GM19240 (cell line): ENCODE measurements at regions not wholly inside any gene's neighbourhood (a gene's known extent, or its start where the extent isn't known, plus 50 kb on each side); places are given as distances from the start of the nearest gene placed in this dataset.

ENCODE experiments used
- DNase-seq: peaks from one replicate; pipeline ENCODE4 v3.0.0; 2011; ENCODE audit warnings: low spot score; ENCODE audit not compliant: insufficient read length

GRCh38 chr5:92519811-92520632, 1061.0 kb downstream of the NR2F1-AS1 start:
- no peak for DNase-seq

GRCh38 chr5:92518318-92518904, 1062.6 kb downstream of the NR2F1-AS1 start:
- DNase-seq = peak; percentile 4

GRCh38 chr5:92514896-92515295, 1066.1 kb downstream of the NR2F1-AS1 start:
- DNase-seq = no peak

- DNase-seq = no peak
Measured at GRCh38 chr5:92513067-92513466, 1068.0 kb downstream of the NR2F1-AS1 start.

GRCh38 chr5:92508271-92508670, 1072.7 kb downstream of the NR2F1-AS1 start:
- DNase-seq = no peak

GRCh38 chr5:92505925-92506324, 1075.1 kb downstream of the NR2F1-AS1 start:
- no peak for DNase-seq

- DNase-seq = no peak
Measured at GRCh38 chr5:92505145-92505544, 1075.9 kb downstream of the NR2F1-AS1 start.

GRCh38 chr5:92504346-92504745, 1076.7 kb downstream of the NR2F1-AS1 start:
- no peak for DNase-seq

GRCh38 chr5:92500752-92501151, 1080.3 kb downstream of the NR2F1-AS1 start:
- no peak for DNase-seq

GRCh38 chr5:92496545-92496944, 1084.5 kb downstream of the NR2F1-AS1 start:
- DNase-seq = no peak

- DNase-seq = no peak
Measured at GRCh38 chr5:92494508-92494907, 1086.5 kb downstream of the NR2F1-AS1 start.

GRCh38 chr5:92492908-92493307, 1088.1 kb downstream of the NR2F1-AS1 start:
- no peak for DNase-seq

GRCh38 chr5:92484484-92484883, 1096.5 kb downstream of the NR2F1-AS1 start:
- no peak for DNase-seq

- no peak for DNase-seq
Measured at GRCh38 chr5:92472981-92473566, 1090.0 kb upstream of the ARRDC3 start.

GRCh38 chr5:92471861-92472260, 1088.7 kb upstream of the ARRDC3 start:
- no peak for DNase-seq

GRCh38 chr5:92470770-92471169, 1087.7 kb upstream of the ARRDC3 start:
- no peak for DNase-seq

- no peak for DNase-seq
Measured at GRCh38 chr5:92468295-92468694, 1085.2 kb upstream of the ARRDC3 start.

- DNase-seq = no peak
Measured at GRCh38 chr5:92467695-92468094, 1084.6 kb upstream of the ARRDC3 start.

- no peak for DNase-seq
Measured at GRCh38 chr5:92460505-92460904, 1077.4 kb upstream of the ARRDC3 start.

GRCh38 chr5:92459654-92460053, 1076.5 kb upstream of the ARRDC3 start:
- DNase-seq = no peak

- DNase-seq = no peak
Measured at GRCh38 chr5:92455011-92455410, 1071.9 kb upstream of the ARRDC3 start.

- DNase-seq = no peak
Measured at GRCh38 chr5:92444888-92445287, 1061.8 kb upstream of the ARRDC3 start.

- DNase-seq = no peak
Measured at GRCh38 chr5:92435781-92436180, 1052.7 kb upstream of the ARRDC3 start.
